Skeletal muscle tissue (tissue), 3 donors: ENCODE measurements at regions not wholly inside any gene's neighbourhood (a gene's known extent, or its start where the extent isn't known, plus 50 kb on each side); places are given as distances from the start of the nearest gene placed in this dataset.

Source experiments
- H3K27ac ChIP-seq: one replicate; pipeline ENCODE4 v1.7.0; 2013; ENCODE audit warnings: mild to moderate bottlenecking, low read depth, low read length, inconsistent platforms
- H3K27me3 ChIP-seq, 3 donors: one replicate each; pipeline ENCODE4 v1.7.0; 2013; ENCODE audit warnings: low read length in 3 of 3; ENCODE audit not compliant: control insufficient read depth in 3 of 3, insufficient read depth in 3 of 3
- H3K36me3 ChIP-seq, 3 donors: one replicate each; pipeline ENCODE4 v1.7.0; 2013; ENCODE audit warnings: low read length in 3 of 3; ENCODE audit not compliant: control insufficient read depth in 3 of 3, insufficient read depth in 3 of 3
- H3K4me1 ChIP-seq, 3 donors: one replicate each; pipeline ENCODE4 v1.7.0; 2013; ENCODE audit warnings: low read length in 3 of 3, mild to moderate bottlenecking in 3 of 3; ENCODE audit not compliant: control insufficient read depth in 3 of 3, insufficient read depth in 3 of 3
- H3K4me3 ChIP-seq, 3 donors: one replicate each; pipeline ENCODE4 v1.7.0; 2013; ENCODE audit warnings: low read length in 3 of 3
- H3K9ac ChIP-seq, 3 donors: one replicate each; pipeline ENCODE4 v1.7.0; 2013; ENCODE audit warnings: low read length in 3 of 3, mild to moderate bottlenecking in 3 of 3, moderate library complexity in 2 of 3, low read depth in 1 of 3
- H3K9me3 ChIP-seq, 3 donors: one replicate each; pipeline ENCODE4 v1.7.0; 2013; ENCODE audit warnings: low read length in 3 of 3; ENCODE audit not compliant: control insufficient read depth in 3 of 3
- donor health status: Osteomylitis.

- Histone ChIP-seq H3K27ac (peak overlapping the region; percentile 84), H3K36me3 (no peaks in the 10 kb centered on the region), H3K9me3 (no peaks in the 10 kb centered on the region), H3K4me1 (peaks cover 11 to 18% (median 16%) of the 10 kb centered on the region in 3 donors), H3K4me3 (peak overlapping the region; percentile 68 to 78 (median 78)), H3K9ac (peak overlapping the region; percentile 66 to 78 (median 71)), H3K27me3 (no peaks in the 10 kb centered on the region)
These were observed 216.8 kb downstream of the TTC8 start for GRCh38 chr14:89041257-89041582.

GRCh38 chr14:89042021-89042420 is 217.6 kb downstream of the TTC8 start:
- Histone ChIP-seq H3K27me3 (no peaks in the 10 kb centered on the region), H3K9me3 (no peaks in the 10 kb centered on the region), H3K9ac (no peak overlapping the region), H3K27ac (no peak overlapping the region), H3K4me3 (no peak overlapping the region), H3K36me3 (no peaks in the 10 kb centered on the region), H3K4me1 (peaks cover 11 to 18% (median 16%) of the 10 kb centered on the region in 3 donors)

GRCh38 chr14:89053303-89053702 is 228.9 kb downstream of the TTC8 start:
- H3K27me3 ChIP-seq: no peaks in the 10 kb centered on the region

GRCh38 chr14:89056394-89056793 is 231.9 kb downstream of the TTC8 start:
- no peaks in the 10 kb centered on the region for H3K27me3 ChIP-seq
- H3K36me3 ChIP-seq: no peaks in the 10 kb centered on the region
- H3K9ac ChIP-seq: no peak overlapping the region
- no peaks in the 10 kb centered on the region for H3K9me3 ChIP-seq
- H3K27ac ChIP-seq: no peak overlapping the region
- peaks cover 0 to 1% (median 0%) of the 10 kb centered on the region in 3 donors for H3K4me1 ChIP-seq
- H3K4me3 ChIP-seq: no peak overlapping the region

More at GRCh38 chr14:89053303-89053702, 228.9 kb downstream of the TTC8 start:
- no peaks in the 10 kb centered on the region for H3K4me1 ChIP-seq
- no peaks in the 10 kb centered on the region for H3K9me3 ChIP-seq
- H3K36me3 ChIP-seq: no peaks in the 10 kb centered on the region
- no peak overlapping the region for H3K4me3 ChIP-seq
- H3K9ac ChIP-seq: no peak overlapping the region
- H3K27ac ChIP-seq: no peak overlapping the region

GRCh38 chr14:89058697-89059096 is 234.2 kb downstream of the TTC8 start:
- no peaks in the 10 kb centered on the region for H3K9me3 ChIP-seq
- H3K4me1 ChIP-seq: peaks cover 0 to 6% (median 0%) of the 10 kb centered on the region in 3 donors
- H3K9ac ChIP-seq: no peak overlapping the region
- H3K36me3 ChIP-seq: no peaks in the 10 kb centered on the region
- no peak overlapping the region for H3K27ac ChIP-seq
- H3K4me3 ChIP-seq: no peak overlapping the region
- no peaks in the 10 kb centered on the region for H3K27me3 ChIP-seq

GRCh38 chr14:89060191-89060590 is 235.7 kb downstream of the TTC8 start:
- Histone ChIP-seq H3K4me3 (no peak overlapping the region), H3K27me3 (peaks cover 0 to 4% (median 0%) of the 10 kb centered on the region in 3 donors), H3K4me1 (peaks cover 0 to 6% (median 0%) of the 10 kb centered on the region in 3 donors), H3K9ac (no peak overlapping the region), H3K27ac (no peak overlapping the region), H3K36me3 (no peaks in the 10 kb centered on the region), H3K9me3 (no peaks in the 10 kb centered on the region)

GRCh38 chr14:89061696-89062095 is 237.2 kb downstream of the TTC8 start:
- no peak overlapping the region for H3K9ac ChIP-seq
- H3K36me3 ChIP-seq: no peaks in the 10 kb centered on the region
- H3K27me3 ChIP-seq: peaks cover 0 to 4% (median 0%) of the 10 kb centered on the region in 3 donors
- no peaks in the 10 kb centered on the region for H3K9me3 ChIP-seq
- H3K27ac ChIP-seq: no peak overlapping the region
- peaks cover 0 to 6% (median 0%) of the 10 kb centered on the region in 3 donors for H3K4me1 ChIP-seq
- no peak overlapping the region for H3K4me3 ChIP-seq

GRCh38 chr14:89065879-89066278 is 241.4 kb downstream of the TTC8 start:
- H3K4me1 ChIP-seq: peaks cover 0 to 6% (median 0%) of the 10 kb centered on the region in 3 donors
- no peak overlapping the region for H3K27ac ChIP-seq
- H3K27me3 ChIP-seq: peaks cover 0 to 4% (median 0%) of the 10 kb centered on the region in 3 donors
- no peaks in the 10 kb centered on the region for H3K9me3 ChIP-seq
- no peak overlapping the region for H3K9ac ChIP-seq
- no peak overlapping the region for H3K4me3 ChIP-seq
- H3K36me3 ChIP-seq: no peaks in the 10 kb centered on the region

- H3K9me3 ChIP-seq: no peaks in the 10 kb centered on the region
- no peaks in the 10 kb centered on the region for H3K4me1 ChIP-seq
- no peak overlapping the region for H3K4me3 ChIP-seq
- H3K27me3 ChIP-seq: peaks cover 0 to 4% (median 0%) of the 10 kb centered on the region in 3 donors
- no peak overlapping the region for H3K27ac ChIP-seq
- H3K9ac ChIP-seq: no peak overlapping the region
- no peaks in the 10 kb centered on the region for H3K36me3 ChIP-seq
These were observed 243.0 kb downstream of the TTC8 start for GRCh38 chr14:89067293-89067972.

GRCh38 chr14:89078021-89078795 is 253.8 kb downstream of the TTC8 start:
- Histone ChIP-seq H3K36me3 (no peaks in the 10 kb centered on the region), H3K27me3 (no peaks in the 10 kb centered on the region), H3K27ac (no peak overlapping the region), H3K4me3 (no peak overlapping the region), H3K9me3 (no peaks in the 10 kb centered on the region), H3K4me1 (no peaks in the 10 kb centered on the region), H3K9ac (no peak overlapping the region)
